IMR-90 (cell line): ENCODE measurements at regions not wholly inside any gene's neighbourhood (a gene's known extent, or its start where the extent isn't known, plus 50 kb on each side); places are given as distances from the start of the nearest gene placed in this dataset.

Experiments
- BHLHE40 ChIP-seq: fragments of 150-350 bp; IDR thresholded peaks from 2 replicates; pipeline ENCODE4 v1.6.1; 2016; ENCODE audit warnings: mild to moderate bottlenecking, low read depth, low read length
- CTCF ChIP-seq: conservative IDR thresholded peaks from 2 replicates; pipeline ENCODE4 v1.5.1; 2012; ENCODE audit warnings: mild to moderate bottlenecking, low read depth, low read length, improper control_type of control experiment
- ELK1 ChIP-seq: fragments of 150-350 bp; IDR thresholded peaks from 2 replicates; pipeline ENCODE4 v1.6.1; 2016; ENCODE audit warnings: low read depth, mild to moderate bottlenecking, low read length, moderate library complexity, borderline replicate concordance
- POLR2A ChIP-seq: IDR thresholded peaks from 2 replicates; pipeline ENCODE4 v1.6.1; 2012; ENCODE audit warnings: mild to moderate bottlenecking, low read depth, low read length
- RAD21 ChIP-seq: IDR thresholded peaks from 2 replicates; pipeline ENCODE4 v1.6.1; 2012; ENCODE audit warnings: low read length, improper control_type of control experiment
- RFX5 ChIP-seq: IDR thresholded peaks from 2 replicates; pipeline ENCODE4 v1.8.0; 2012; ENCODE audit warnings: low read depth, mild to moderate bottlenecking, low read length, moderate library complexity
- SMC3 ChIP-seq: fragments of 150-350 bp; IDR thresholded peaks from 2 replicates; pipeline ENCODE4 v1.6.1; 2016; ENCODE audit warnings: low read depth, mild to moderate bottlenecking, antibody characterized with exemption, low read length, moderate library complexity

GRCh38 chr3:17801131-17801530 lies 58.7 kb upstream of the TBC1D5 start:
- TF ChIP-seq CTCF, result no peak
- TF ChIP-seq RAD21, result no peak
- no peak for TF ChIP-seq RFX5
- TF ChIP-seq BHLHE40, result no peak
- no peak for TF ChIP-seq ELK1
- no peak for TF ChIP-seq POLR2A
- no peak for TF ChIP-seq SMC3
